GM13977 (cell line): ENCODE measurements at regions not wholly inside any gene's neighbourhood (a gene's known extent, or its start where the extent isn't known, plus 50 kb on each side); places are given as distances from the start of the nearest gene placed in this dataset.

Experiments
- DNase-seq: peaks from one replicate; pipeline ENCODE4 v3.0.0; 2012; ENCODE audit warnings: low spot score
- CTCF ChIP-seq: IDR thresholded peaks from 2 replicates; pipeline ENCODE4 v1.5.1; 2012; ENCODE audit warnings: mild to moderate bottlenecking, control low read depth; ENCODE audit not compliant: insufficient read depth; ENCODE audit errors: extremely low read depth, missing control alignments
- in situ Hi-C: fragments of 300-500 bp; cut with MboI; formaldehyde crosslinking; loops from one replicate; pipeline ENCODE4 v1.12.0; 2022; ENCODE audit warnings: low sequenced_read_pairs, low pct_unique_long_range_greater_than_20kb, mixed read lengths, inconsistent platforms; ENCODE audit not compliant: unreplicated experiment

DNA sequence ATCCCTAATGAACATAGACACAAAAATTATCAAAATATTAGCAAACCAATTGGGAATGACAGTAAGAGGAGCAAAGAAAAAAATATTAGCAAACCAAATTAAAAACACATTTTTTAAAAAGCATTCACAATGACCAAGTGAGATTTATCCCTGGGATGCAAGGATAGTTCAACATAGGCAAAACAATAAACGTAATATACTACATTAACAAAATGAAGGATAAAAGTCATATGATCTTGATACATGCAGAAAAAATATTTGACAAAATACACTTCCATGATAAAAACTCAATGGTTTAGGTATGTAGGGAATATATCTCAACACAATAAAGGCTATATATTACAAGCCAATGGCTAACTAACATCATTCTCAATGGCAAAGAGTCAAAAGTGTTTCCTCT lies 83.3 kb downstream of the CRPPA start:
- no peak for DNase-seq
- TF ChIP-seq CTCF = no peak
- in situ Hi-C loops = no loop called here

GRCh38 chr7:16326106-16326505 lies 95.2 kb downstream of the CRPPA start:
- no peak for DNase-seq
- no peak for TF ChIP-seq CTCF
- in situ Hi-C loops = no loop called here

DNA sequence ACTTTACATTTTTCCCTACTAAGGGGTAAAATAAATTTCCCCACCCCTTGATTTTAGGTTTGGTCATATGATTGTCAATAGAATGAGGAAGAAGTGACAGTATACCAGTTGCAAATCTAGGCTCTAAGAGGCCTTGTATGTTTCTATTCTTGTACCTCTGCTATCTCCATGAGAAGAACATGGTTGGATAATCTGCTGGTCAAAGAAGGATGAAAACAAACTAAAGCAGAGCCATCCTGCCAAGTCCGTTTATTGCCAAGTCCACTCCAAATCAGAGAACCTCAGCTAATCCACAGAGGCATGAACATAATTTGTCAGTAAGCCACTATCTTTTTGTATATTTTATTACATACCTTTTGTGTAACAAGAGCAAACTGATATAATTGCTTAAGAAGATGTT lies 98.0 kb downstream of the CRPPA start:
- in situ Hi-C loops = no loop called here
- no peak for DNase-seq
- no peak for TF ChIP-seq CTCF

GRCh38 chr7:16320099-16320660 lies 101.2 kb downstream of the CRPPA start:
- no peak for TF ChIP-seq CTCF
- in situ Hi-C loops = no loop called here

DNA sequence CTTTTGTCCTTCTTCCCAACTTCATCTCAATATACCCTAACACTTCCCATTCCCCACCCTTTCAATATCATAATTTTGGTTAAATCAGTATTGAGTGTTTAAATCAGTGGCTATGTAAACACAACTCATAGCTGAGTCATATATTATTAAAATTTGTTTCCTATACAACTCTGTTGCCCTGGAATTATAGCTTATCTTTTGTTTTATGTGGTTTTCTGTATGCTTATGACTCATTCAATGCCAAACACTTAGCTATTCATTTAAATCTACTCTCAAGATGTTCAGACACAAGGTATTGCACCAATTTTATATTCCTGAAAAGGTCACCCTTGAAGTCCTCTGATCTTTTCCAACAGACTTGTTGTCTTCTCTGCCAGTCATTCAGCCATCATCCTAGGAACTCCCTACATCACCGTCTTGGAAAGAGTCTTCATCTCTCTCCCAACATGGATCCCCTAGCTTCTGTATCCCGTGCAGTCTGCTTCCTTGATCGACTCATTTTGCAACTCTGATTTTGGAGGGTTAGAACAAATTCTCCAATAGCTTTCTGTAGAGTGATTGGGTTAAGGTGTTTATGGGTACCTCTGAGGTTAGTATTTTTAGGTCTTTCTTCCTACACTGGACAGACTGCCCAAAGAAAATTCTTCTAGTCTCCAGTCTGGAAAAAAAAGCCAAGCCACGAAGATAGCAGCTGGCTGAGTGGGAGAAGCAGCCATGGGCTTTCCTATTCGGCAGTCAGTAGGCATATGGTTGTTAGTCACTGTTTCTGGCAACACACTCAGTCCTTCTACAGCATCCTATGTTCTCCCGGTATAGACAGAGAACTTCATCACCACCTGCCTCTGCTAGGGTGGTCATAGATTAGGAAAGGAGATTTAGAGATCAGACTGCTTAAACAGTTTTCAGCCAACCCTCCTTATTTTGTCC lies 102.1 kb downstream of the CRPPA start:
- no peak for DNase-seq
- no peak for TF ChIP-seq CTCF
- in situ Hi-C loops = no loop called here

More at GRCh38 chr7:16320099-16320660, 101.2 kb downstream of the CRPPA start:
- DNase-seq = no peak

DNA sequence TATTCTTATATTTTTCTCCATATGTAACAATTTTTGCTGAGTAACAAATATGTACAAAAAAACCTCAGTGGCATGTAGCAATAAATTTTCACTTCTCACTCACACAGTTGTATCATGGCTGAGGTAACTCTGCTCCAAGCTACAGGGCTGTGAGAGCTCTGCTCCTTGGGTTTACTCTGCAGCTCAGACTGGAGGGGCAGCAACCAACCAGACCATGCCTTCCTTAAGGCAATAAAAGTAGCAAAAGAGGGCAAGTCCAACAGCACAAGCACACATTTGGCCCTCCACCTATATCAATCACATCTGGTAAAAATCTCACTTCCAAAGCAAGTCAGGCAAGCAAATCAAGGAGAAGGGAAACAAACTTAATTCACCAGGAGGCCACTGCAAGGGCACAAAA lies 102.9 kb downstream of the CRPPA start:
- no peak for DNase-seq
- in situ Hi-C loops = no loop called here
- no peak for TF ChIP-seq CTCF
